Ascending aorta (tissue), 2 donors: ENCODE measurements at regions not wholly inside any gene's neighbourhood (a gene's known extent, or its start where the extent isn't known, plus 50 kb on each side); places are given as distances from the start of the nearest gene placed in this dataset.

Source experiments
- DNase-seq, 2 donors: peaks; one replicate each; pipeline ENCODE4 v3.0.0-alpha.2; 2019; ENCODE audit warnings: low spot score in 2 of 2
- H3K27ac ChIP-seq, 2 donors: fragments of 200-600 bp; sonication (generic); one replicate each; pipeline ENCODE4 v1.5.1; 2016 to 2017; ENCODE audit warnings: mild to moderate bottlenecking in 1 of 2
- H3K27me3 ChIP-seq: fragments of 200-600 bp; sonication (generic); one replicate; pipeline ENCODE4 v1.5.1; 2017
- H3K36me3 ChIP-seq, 2 donors: fragments of 200-600 bp; sonication (generic); one replicate each; pipeline ENCODE4 v1.5.1; 2016
- H3K4me1 ChIP-seq, 2 donors: fragments of 200-600 bp; sonication (generic); one replicate each; pipeline ENCODE4 v1.5.1; 2016 to 2017; ENCODE audit warnings: mild to moderate bottlenecking in 1 of 2
- H3K4me3 ChIP-seq, 2 donors: fragments of 200-600 bp; sonication (generic); one replicate each; pipeline ENCODE4 v1.5.1; 2016 to 2017; ENCODE audit warnings: mild to moderate bottlenecking in 1 of 2
- H3K9me3 ChIP-seq, 2 donors: fragments of 200-600 bp; sonication (generic); one replicate each; pipeline ENCODE4 v1.5.1; 2016
- CTCF ChIP-seq, 3 experiments: fragments of 200-600 bp in 2 of 3; fragments of 450-650 bp in 1 of 3; sonication (generic) in 2 of 3; IDR thresholded peaks; one replicate each; pipeline ENCODE4 v1.5.1; 2016 to 2019; ENCODE audit warnings: antibody characterized with exemption in 3 of 3, mild to moderate bottlenecking in 1 of 3, moderate library complexity in 1 of 3
- intact Hi-C: fragments of 100-400 bp; cut with DNase I; formaldehyde crosslinking; loops from one replicate; pipeline ENCODE4 v1.15.1; 2023

GRCh38 chr4:10924274-10924673, 239.7 kb upstream of the CLNK start:
- Histone ChIP-seq H3K4me1 (no peaks in the 10 kb centered on the region), H3K36me3 (no peaks in the 10 kb centered on the region), H3K4me3 (no peak overlapping the region), H3K27me3 (no peaks in the 10 kb centered on the region), H3K9me3 (no peaks in the 10 kb centered on the region), H3K27ac (no peak overlapping the region)
- no peak for DNase-seq
- intact Hi-C loops = no loop called here
- TF ChIP-seq CTCF (IDR thresholded peaks at IDR 0.05) = no peak

GRCh38 chr4:10917566-10917965, 233.0 kb upstream of the CLNK start:
- DNase-seq = no peak
- no peak overlapping the region for H3K27ac ChIP-seq
- TF ChIP-seq CTCF (IDR thresholded peaks at IDR 0.05) = no peak
- intact Hi-C loops = no loop called here
- H3K27me3 ChIP-seq = no peaks in the 10 kb centered on the region
- no peak overlapping the region for H3K4me3 ChIP-seq
- no peaks in the 10 kb centered on the region for H3K36me3 ChIP-seq
- no peaks in the 10 kb centered on the region for H3K9me3 ChIP-seq
- no peaks in the 10 kb centered on the region for H3K4me1 ChIP-seq

- Histone ChIP-seq H3K4me3 (no peak overlapping the region), H3K36me3 (no peaks in the 10 kb centered on the region), H3K27ac (no peak overlapping the region), H3K9me3 (no peaks in the 10 kb centered on the region), H3K27me3 (no peaks in the 10 kb centered on the region), H3K4me1 (no peaks in the 10 kb centered on the region)
- intact Hi-C loops = no loop called here
- DNase-seq = no peak
- TF ChIP-seq CTCF (IDR thresholded peaks at IDR 0.05) = no peak
Observed at GRCh38 chr4:10898072-10898471, 213.5 kb upstream of the CLNK start.

- H3K4me1 ChIP-seq = no peaks in the 10 kb centered on the region
- intact Hi-C loops = no loop called here
Observed at GRCh38 chr4:10897076-10897475, 212.5 kb upstream of the CLNK start.

GRCh38 chr4:10893395-10893794, 208.8 kb upstream of the CLNK start:
- H3K9me3 ChIP-seq = no peaks in the 10 kb centered on the region
- no peak overlapping the region for H3K27ac ChIP-seq
- no peak for DNase-seq
- no peaks in the 10 kb centered on the region for H3K4me1 ChIP-seq
- no peak for TF ChIP-seq CTCF (IDR thresholded peaks at IDR 0.05)
- no peaks in the 10 kb centered on the region for H3K36me3 ChIP-seq
- no peaks in the 10 kb centered on the region for H3K27me3 ChIP-seq
- H3K4me3 ChIP-seq = no peak overlapping the region
- intact Hi-C loops = no loop called here

More at GRCh38 chr4:10897076-10897475, 212.5 kb upstream of the CLNK start:
- H3K27ac ChIP-seq = no peak overlapping the region
- no peaks in the 10 kb centered on the region for H3K36me3 ChIP-seq
- DNase-seq = no peak
- no peaks in the 10 kb centered on the region for H3K27me3 ChIP-seq
- H3K4me3 ChIP-seq = no peak overlapping the region
- no peaks in the 10 kb centered on the region for H3K9me3 ChIP-seq
- no peak for TF ChIP-seq CTCF (IDR thresholded peaks at IDR 0.05)

GRCh38 chr4:10891866-10892265, 207.3 kb upstream of the CLNK start:
- H3K4me1 ChIP-seq = no peaks in the 10 kb centered on the region
- no peaks in the 10 kb centered on the region for H3K36me3 ChIP-seq

More at GRCh38 chr4:10891866-10892265, 207.3 kb upstream of the CLNK start:
- no peaks in the 10 kb centered on the region for H3K27me3 ChIP-seq
- H3K27ac ChIP-seq = no peak overlapping the region
- DNase-seq = no peak
- TF ChIP-seq CTCF (IDR thresholded peaks at IDR 0.05) = no peak
- H3K9me3 ChIP-seq = no peaks in the 10 kb centered on the region
- intact Hi-C loops = no loop called here
- H3K4me3 ChIP-seq = no peak overlapping the region
